ENCODE measurements at regions not wholly inside any gene's neighbourhood (a gene's known extent, or its start where the extent isn't known, plus 50 kb on each side); places are given as distances from the start of the nearest gene placed in this dataset.
A peak's percentile ranks its signal among the peaks of the same experiment; 100 is the strongest.

DNA sequence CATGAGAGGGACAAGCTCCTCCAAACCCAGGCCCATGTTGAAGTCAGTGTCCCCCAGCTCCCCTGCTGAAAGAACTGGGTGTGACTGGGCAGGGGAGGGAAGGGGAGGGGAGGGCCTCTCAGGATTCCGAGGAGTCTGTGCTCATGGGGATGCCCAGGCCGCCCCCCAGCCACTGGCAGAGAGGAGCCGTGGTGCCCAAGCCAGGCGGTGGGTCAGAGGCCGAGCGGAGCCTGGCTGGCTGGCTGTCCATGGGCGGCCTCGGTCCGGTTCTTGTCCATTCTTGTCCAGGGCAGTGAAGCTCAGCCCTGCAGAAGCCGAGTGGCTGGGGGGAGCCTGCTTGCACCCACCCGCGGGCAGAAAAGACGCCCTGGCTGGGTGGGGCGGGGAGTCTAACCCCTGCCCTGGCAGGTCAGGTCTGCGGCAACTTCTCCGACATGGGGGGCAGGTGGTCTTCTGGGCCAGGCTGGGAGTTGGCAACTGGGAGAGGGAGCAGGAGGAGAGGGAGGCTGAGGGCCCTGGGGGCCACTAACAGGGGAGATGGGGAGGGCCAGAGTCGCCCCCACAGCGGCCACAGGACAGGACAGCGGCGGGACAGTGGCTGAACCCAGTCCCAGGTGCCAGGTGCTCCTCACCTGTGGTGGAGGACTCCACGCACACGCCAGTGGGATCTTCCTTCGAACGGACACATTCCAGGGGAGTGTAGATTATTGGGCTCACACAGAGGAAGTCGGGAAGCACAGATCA is 54.1 kb downstream of the FOXL3 start:
- TF ChIP-seq, protein P1, sequence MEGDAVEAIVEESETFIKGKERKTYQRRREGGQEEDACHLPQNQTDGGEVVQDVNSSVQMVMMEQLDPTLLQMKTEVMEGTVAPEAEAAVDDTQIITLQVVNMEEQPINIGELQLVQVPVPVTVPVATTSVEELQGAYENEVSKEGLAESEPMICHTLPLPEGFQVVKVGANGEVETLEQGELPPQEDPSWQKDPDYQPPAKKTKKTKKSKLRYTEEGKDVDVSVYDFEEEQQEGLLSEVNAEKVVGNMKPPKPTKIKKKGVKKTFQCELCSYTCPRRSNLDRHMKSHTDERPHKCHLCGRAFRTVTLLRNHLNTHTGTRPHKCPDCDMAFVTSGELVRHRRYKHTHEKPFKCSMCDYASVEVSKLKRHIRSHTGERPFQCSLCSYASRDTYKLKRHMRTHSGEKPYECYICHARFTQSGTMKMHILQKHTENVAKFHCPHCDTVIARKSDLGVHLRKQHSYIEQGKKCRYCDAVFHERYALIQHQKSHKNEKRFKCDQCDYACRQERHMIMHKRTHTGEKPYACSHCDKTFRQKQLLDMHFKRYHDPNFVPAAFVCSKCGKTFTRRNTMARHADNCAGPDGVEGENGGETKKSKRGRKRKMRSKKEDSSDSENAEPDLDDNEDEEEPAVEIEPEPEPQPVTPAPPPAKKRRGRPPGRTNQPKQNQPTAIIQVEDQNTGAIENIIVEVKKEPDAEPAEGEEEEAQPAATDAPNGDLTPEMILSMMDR (IDR thresholded peaks at IDR 0.05; ENCODE audit: unreplicated experiment) = no peak
- H3K9me3 Mint-ChIP-seq (ENCODE audit: low read depth) = peaks cover 3% of the 10 kb centered on the region
- H3K4me3 Mint-ChIP-seq (ENCODE audit: low read depth) = no peak overlapping the region
- H3K4me1 Mint-ChIP-seq (ENCODE audit: low read depth) = peaks cover 62% of the 10 kb centered on the region
- peaks cover 2% of the 10 kb centered on the region for H3K36me3 Mint-ChIP-seq (ENCODE audit: insufficient read depth)
- no peak for DNase-seq (ENCODE audit: low spot score, unreplicated experiment)
- H3K27me3 Mint-ChIP-seq = no peaks in the 10 kb centered on the region
- H3K27ac Mint-ChIP-seq = peak overlapping the region; percentile 100

DNA sequence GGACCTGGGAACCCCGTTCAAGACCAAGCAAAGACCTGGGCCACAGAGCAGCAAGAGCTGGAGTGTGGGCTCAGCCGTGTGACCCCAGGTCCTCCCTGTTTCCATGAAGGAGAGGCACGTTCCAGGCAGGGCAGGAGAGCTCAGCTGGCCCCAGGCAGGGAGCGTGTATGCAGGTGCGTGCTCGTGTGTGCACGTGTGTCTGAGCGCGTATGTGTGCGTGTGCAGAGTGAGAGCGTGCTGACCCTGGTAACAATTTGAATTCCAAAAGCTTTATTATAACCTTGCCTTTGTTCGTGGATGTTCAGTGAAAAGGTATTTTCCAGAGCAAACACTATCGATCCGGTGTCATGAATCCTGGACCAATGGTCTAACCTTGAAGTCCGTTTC is 54.6 kb downstream of the FOXL3 start:
- H3K27me3 Mint-ChIP-seq = no peaks in the 10 kb centered on the region
- peaks cover 59% of the 10 kb centered on the region for H3K4me1 Mint-ChIP-seq (ENCODE audit: low read depth)
- no peak for DNase-seq (ENCODE audit: low spot score, unreplicated experiment)
- H3K4me3 Mint-ChIP-seq (ENCODE audit: low read depth) = no peak overlapping the region
- peaks cover 3% of the 10 kb centered on the region for H3K9me3 Mint-ChIP-seq (ENCODE audit: low read depth)
- TF ChIP-seq, protein P1 (IDR thresholded peaks at IDR 0.05; ENCODE audit: unreplicated experiment) = no peak
- peaks cover 2% of the 10 kb centered on the region for H3K36me3 Mint-ChIP-seq (ENCODE audit: insufficient read depth)
- H3K27ac Mint-ChIP-seq = peak overlapping the region; percentile 68

DNA sequence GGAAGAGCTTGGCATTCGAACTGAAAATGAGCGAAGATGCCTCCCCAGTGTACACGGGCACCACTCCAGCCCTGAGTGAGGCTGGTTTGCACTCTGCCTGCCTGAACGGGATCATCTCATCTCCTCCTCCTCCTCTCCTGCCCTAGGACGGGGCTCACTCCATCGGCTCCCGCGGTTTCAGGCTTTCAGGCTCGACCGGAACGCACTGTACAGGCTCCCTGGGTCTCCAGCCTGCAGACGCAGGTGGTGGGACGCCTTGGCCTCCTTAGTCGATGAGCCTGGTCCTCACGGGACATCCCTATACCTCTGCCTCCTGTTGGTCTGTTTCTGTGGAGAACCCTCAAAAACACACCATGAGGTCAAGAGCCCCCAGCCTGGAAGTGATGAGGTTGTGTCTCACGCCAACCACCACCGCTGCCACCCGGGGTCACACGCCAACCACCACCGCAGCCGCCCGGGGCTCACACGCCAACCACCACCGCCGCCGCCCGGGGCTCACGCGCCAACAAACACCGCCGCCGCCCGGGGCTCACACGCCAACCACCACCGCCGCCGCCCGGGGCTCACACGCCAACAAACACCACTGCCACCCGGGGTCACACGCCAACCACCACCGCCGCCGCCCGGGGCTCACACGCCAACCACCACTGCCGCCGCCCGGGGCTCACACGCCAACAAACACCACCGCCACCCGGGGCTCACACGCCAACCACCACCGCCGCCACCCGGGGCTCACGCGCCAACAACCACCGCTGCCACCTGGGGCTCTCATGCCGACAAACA is 56.3 kb downstream of the FOXL3 start:
- H3K27me3 Mint-ChIP-seq = no peaks in the 10 kb centered on the region
- no peak overlapping the region for H3K4me3 Mint-ChIP-seq (ENCODE audit: low read depth)
- peaks cover 2% of the 10 kb centered on the region for H3K36me3 Mint-ChIP-seq (ENCODE audit: insufficient read depth)
- no peak for DNase-seq (ENCODE audit: low spot score, unreplicated experiment)
- peak overlapping the region; percentile 45 for H3K27ac Mint-ChIP-seq
- TF ChIP-seq, protein P1 (IDR thresholded peaks at IDR 0.05; ENCODE audit: unreplicated experiment) = no peak
- peaks cover 43% of the 10 kb centered on the region for H3K4me1 Mint-ChIP-seq (ENCODE audit: low read depth)
- H3K9me3 Mint-ChIP-seq (ENCODE audit: low read depth) = peaks cover 3% of the 10 kb centered on the region

DNA sequence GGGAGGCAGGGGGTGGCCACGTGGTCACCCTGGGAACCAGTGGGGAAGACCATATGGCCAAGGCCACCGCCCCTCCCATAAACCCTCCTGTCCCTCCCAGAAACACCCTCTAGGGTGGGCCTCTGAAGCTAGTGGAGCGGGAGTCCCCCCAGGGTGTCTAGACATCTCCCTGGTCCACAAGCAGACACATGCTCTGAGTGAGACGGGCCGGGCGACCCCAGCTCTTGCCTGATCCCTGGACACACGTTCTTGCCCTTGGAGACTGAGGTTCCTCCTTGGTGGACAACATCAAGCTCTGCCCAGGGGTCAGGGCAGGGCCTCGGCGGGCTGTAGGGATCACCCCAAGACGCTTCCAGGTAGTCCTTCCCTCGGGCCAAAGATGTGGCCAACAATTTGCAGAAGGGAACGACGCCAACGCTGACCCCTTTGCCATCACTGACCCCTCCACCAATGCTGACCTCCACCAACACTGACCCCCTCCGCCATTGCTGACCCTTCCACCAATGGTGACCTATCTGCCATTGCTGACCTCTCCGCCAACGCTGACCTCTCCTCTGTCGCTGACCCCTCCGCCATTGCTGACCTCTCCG is 57.1 kb downstream of the FOXL3 start:
- Mint-ChIP-seq H3K36me3 (ENCODE audit: insufficient read depth) (peaks cover 2% of the 10 kb centered on the region), H3K27me3 (no peaks in the 10 kb centered on the region), H3K4me1 (ENCODE audit: low read depth) (peaks cover 36% of the 10 kb centered on the region)

More for the DNA sequence above, 57.1 kb downstream of the FOXL3 start:
- H3K9me3 Mint-ChIP-seq (ENCODE audit: low read depth) = peaks cover 3% of the 10 kb centered on the region
- no peak for DNase-seq (ENCODE audit: low spot score, unreplicated experiment)
- TF ChIP-seq, protein P1 (IDR thresholded peaks at IDR 0.05; ENCODE audit: unreplicated experiment) = no peak
- no peak overlapping the region for H3K27ac Mint-ChIP-seq
- no peak overlapping the region for H3K4me3 Mint-ChIP-seq (ENCODE audit: low read depth)

Measured in progenitor cell of endocrine pancreas (in vitro differentiated cells).